GM21619 (cell line): ENCODE measurements at regions not wholly inside any gene's neighbourhood (a gene's known extent, or its start where the extent isn't known, plus 50 kb on each side); places are given as distances from the start of the nearest gene placed in this dataset.
"Not testable (repeated sequence)": the region's sequence is repeated elsewhere in the genome, so short reads cannot be mapped to it uniquely, and the experiment has no call there.

Experiments used
- ATAC-seq: cut with Tn5 transposase; IDR thresholded peaks from one replicate; pipeline ENCODE4 v1.9.1; 2021; ENCODE audit not compliant: unreplicated experiment

- ATAC-seq, result peak; percentile 16
Observed at GRCh38 chr3:178967177-178967532, 104.5 kb downstream of the ZMAT3 start.

- peak; percentile 46 for ATAC-seq
Observed at GRCh38 chr3:178966299-178967176, 105.1 kb downstream of the ZMAT3 start.

GRCh38 chr3:178964551-178964950 lies 107.1 kb downstream of the ZMAT3 start:
- no peak for ATAC-seq

- no peak for ATAC-seq
Observed at GRCh38 chr3:178960918-178961317, 110.7 kb downstream of the ZMAT3 start.

- no peak for ATAC-seq
Observed at GRCh38 chr3:178960181-178960580, 111.4 kb downstream of the ZMAT3 start.

- no peak for ATAC-seq
Observed at GRCh38 chr3:178950676-178951075, 120.9 kb downstream of the ZMAT3 start.

GRCh38 chr3:178949896-178950295 lies 121.7 kb downstream of the ZMAT3 start:
- no peak for ATAC-seq

- ATAC-seq, result no peak
Observed at GRCh38 chr3:178948546-178948945, 123.1 kb downstream of the ZMAT3 start.

- no peak for ATAC-seq
Observed at GRCh38 chr3:178947738-178948137, 123.9 kb downstream of the ZMAT3 start.

GRCh38 chr3:178942261-178942660 lies 129.3 kb downstream of the ZMAT3 start:
- not testable (repeated sequence) for ATAC-seq

- ATAC-seq, result no peak
Observed at GRCh38 chr3:178930116-178930515, 141.5 kb downstream of the ZMAT3 start.

GRCh38 chr3:178916223-178916622 lies 155.4 kb downstream of the ZMAT3 start:
- no peak for ATAC-seq

GRCh38 chr3:178915365-178915764 lies 156.2 kb downstream of the ZMAT3 start:
- ATAC-seq, result peak; percentile 71

- no peak for ATAC-seq
Observed at GRCh38 chr3:178907081-178907480, 164.5 kb downstream of the ZMAT3 start.

- no peak for ATAC-seq
Observed at GRCh38 chr3:178901204-178901603, 170.4 kb downstream of the ZMAT3 start.

GRCh38 chr3:178900029-178900646 lies 171.5 kb downstream of the ZMAT3 start:
- no peak for ATAC-seq

GRCh38 chr3:178895178-178895789 lies 176.3 kb downstream of the ZMAT3 start:
- ATAC-seq, result no peak
